ENCODE measurements at regions not wholly inside any gene's neighbourhood (a gene's known extent, or its start where the extent isn't known, plus 50 kb on each side); places are given as distances from the start of the nearest gene placed in this dataset.

DNA sequence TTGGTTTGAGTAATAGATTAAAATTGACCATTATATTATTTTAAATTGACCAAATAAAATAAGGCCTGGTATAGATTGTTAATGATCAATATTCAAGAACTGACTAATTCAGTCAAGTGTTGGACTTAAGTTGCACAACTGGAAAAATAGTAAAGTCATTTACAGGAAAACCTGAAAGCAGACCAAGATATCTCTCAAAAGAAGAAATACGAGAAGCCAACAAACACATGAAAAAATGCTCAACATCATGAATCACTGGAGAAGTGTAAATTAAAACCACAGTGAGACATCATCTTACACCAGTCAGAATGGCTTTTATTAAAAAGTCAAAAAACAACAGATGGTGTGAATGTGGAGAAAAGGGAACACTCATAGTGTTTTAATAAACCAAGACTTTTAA lies 80.4 kb upstream of the MALRD1 start:
- H3K9me3 Mint-ChIP-seq (ENCODE audit: unreplicated experiment): no peaks in the 10 kb centered on the region
- no peak overlapping the region for H3K4me3 Mint-ChIP-seq (ENCODE audit: unreplicated experiment)
- TF ChIP-seq, protein P1, sequence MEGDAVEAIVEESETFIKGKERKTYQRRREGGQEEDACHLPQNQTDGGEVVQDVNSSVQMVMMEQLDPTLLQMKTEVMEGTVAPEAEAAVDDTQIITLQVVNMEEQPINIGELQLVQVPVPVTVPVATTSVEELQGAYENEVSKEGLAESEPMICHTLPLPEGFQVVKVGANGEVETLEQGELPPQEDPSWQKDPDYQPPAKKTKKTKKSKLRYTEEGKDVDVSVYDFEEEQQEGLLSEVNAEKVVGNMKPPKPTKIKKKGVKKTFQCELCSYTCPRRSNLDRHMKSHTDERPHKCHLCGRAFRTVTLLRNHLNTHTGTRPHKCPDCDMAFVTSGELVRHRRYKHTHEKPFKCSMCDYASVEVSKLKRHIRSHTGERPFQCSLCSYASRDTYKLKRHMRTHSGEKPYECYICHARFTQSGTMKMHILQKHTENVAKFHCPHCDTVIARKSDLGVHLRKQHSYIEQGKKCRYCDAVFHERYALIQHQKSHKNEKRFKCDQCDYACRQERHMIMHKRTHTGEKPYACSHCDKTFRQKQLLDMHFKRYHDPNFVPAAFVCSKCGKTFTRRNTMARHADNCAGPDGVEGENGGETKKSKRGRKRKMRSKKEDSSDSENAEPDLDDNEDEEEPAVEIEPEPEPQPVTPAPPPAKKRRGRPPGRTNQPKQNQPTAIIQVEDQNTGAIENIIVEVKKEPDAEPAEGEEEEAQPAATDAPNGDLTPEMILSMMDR (IDR thresholded peaks at IDR 0.05; ENCODE audit: partially characterized antibody, unreplicated experiment): no peak
- H3K27ac Mint-ChIP-seq (ENCODE audit: unreplicated experiment): no peak overlapping the region
- no peak for DNase-seq
- H3K4me1 Mint-ChIP-seq (ENCODE audit: low read depth, unreplicated experiment): no peaks in the 10 kb centered on the region
- no peaks in the 10 kb centered on the region for H3K27me3 Mint-ChIP-seq (ENCODE audit: unreplicated experiment)
- H3K36me3 Mint-ChIP-seq (ENCODE audit: unreplicated experiment): no peaks in the 10 kb centered on the region

GRCh38 chr10:18976696-18977251 lies 71.8 kb upstream of the MALRD1 start:
- Mint-ChIP-seq H3K9me3 (ENCODE audit: unreplicated experiment) (no peaks in the 10 kb centered on the region), H3K4me3 (ENCODE audit: unreplicated experiment) (no peak overlapping the region), H3K4me1 (ENCODE audit: low read depth, unreplicated experiment) (no peaks in the 10 kb centered on the region), H3K27me3 (ENCODE audit: unreplicated experiment) (no peaks in the 10 kb centered on the region), H3K36me3 (ENCODE audit: unreplicated experiment) (no peaks in the 10 kb centered on the region), H3K27ac (ENCODE audit: unreplicated experiment) (no peak overlapping the region)
- DNase-seq: no peak
- TF ChIP-seq, protein P1 (IDR thresholded peaks at IDR 0.05; ENCODE audit: partially characterized antibody, unreplicated experiment): no peak

DNA sequence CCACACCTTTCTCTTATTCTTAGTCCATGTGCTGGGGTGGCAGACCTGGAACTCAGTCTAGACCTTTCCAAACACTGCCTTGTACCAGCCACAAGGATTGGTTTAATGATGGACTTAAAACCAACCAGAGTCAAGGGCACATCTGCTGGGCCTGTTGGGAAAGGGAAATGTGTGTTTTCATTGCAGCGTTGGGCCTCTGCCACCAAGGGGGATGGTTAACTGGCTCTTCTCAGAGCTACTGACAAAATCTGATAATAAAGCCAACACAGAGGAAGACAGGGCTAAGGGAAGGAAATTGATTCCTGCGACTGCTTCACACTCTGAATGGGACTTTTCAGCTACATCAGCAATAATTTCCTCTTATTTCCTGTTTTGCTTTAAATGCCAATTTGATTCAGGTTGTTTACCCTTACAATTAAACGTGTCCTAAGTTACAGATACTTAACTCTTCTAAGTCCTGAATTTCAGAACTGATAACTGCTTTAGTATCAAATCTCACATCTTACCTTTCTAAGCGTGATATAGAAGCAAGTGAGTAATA lies 68.4 kb upstream of the MALRD1 start:
- Mint-ChIP-seq H3K27me3 (ENCODE audit: unreplicated experiment) (no peaks in the 10 kb centered on the region), H3K36me3 (ENCODE audit: unreplicated experiment) (no peaks in the 10 kb centered on the region), H3K4me3 (ENCODE audit: unreplicated experiment) (no peak overlapping the region), H3K9me3 (ENCODE audit: unreplicated experiment) (no peaks in the 10 kb centered on the region), H3K27ac (ENCODE audit: unreplicated experiment) (no peak overlapping the region), H3K4me1 (ENCODE audit: low read depth, unreplicated experiment) (no peaks in the 10 kb centered on the region)
- no peak for DNase-seq
- TF ChIP-seq, protein P1 (IDR thresholded peaks at IDR 0.05; ENCODE audit: partially characterized antibody, unreplicated experiment): no peak

GRCh38 chr10:18984531-18984930 lies 64.1 kb upstream of the MALRD1 start:
- no peak overlapping the region for H3K4me3 Mint-ChIP-seq (ENCODE audit: unreplicated experiment)
- H3K4me1 Mint-ChIP-seq (ENCODE audit: low read depth, unreplicated experiment): no peaks in the 10 kb centered on the region
- H3K9me3 Mint-ChIP-seq (ENCODE audit: unreplicated experiment): peaks cover 3% of the 10 kb centered on the region
- no peak for DNase-seq
- H3K36me3 Mint-ChIP-seq (ENCODE audit: unreplicated experiment): no peaks in the 10 kb centered on the region
- TF ChIP-seq, protein P1 (IDR thresholded peaks at IDR 0.05; ENCODE audit: partially characterized antibody, unreplicated experiment): no peak
- H3K27ac Mint-ChIP-seq (ENCODE audit: unreplicated experiment): no peak overlapping the region
- no peaks in the 10 kb centered on the region for H3K27me3 Mint-ChIP-seq (ENCODE audit: unreplicated experiment)

DNA sequence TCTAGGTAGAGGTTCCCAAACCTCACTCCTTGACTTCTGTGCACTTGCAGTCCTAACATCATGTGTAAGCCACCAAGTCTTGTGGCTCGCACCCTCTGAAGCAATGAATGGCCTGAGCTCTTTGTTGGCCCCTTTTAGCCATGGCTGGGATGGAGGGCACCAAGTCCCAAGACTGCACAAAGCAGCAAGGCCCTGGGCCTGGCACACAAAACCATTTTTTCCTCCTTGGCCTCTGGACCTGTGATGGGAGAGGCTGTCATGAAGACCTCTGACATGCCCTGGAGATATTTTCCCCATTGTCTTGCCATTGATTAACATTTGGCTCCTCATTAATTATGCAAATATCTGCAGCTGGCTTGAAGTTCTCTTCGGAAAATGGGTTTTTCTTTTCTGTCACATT lies 60.3 kb upstream of the MALRD1 start:
- Mint-ChIP-seq H3K36me3 (ENCODE audit: unreplicated experiment) (no peaks in the 10 kb centered on the region), H3K4me3 (ENCODE audit: unreplicated experiment) (no peak overlapping the region), H3K4me1 (ENCODE audit: low read depth, unreplicated experiment) (no peaks in the 10 kb centered on the region), H3K27ac (ENCODE audit: unreplicated experiment) (no peak overlapping the region), H3K9me3 (ENCODE audit: unreplicated experiment) (peaks cover 4% of the 10 kb centered on the region), H3K27me3 (ENCODE audit: unreplicated experiment) (no peaks in the 10 kb centered on the region)
- DNase-seq: no peak
- TF ChIP-seq, protein P1 (IDR thresholded peaks at IDR 0.05; ENCODE audit: partially characterized antibody, unreplicated experiment): no peak

Measured in glutamatergic neuron (in vitro differentiated cells).